DMS53 (cell line): ENCODE measurements at regions not wholly inside any gene's neighbourhood (a gene's known extent, or its start where the extent isn't known, plus 50 kb on each side); places are given as distances from the start of the nearest gene placed in this dataset.
A peak's percentile ranks its signal among the peaks of the same experiment; 100 is the strongest.

Experiments
- DNase-seq: peaks from one replicate; lab custom pipeline; 2025; lab: John Stamatoyannopoulos, UW

DNA sequence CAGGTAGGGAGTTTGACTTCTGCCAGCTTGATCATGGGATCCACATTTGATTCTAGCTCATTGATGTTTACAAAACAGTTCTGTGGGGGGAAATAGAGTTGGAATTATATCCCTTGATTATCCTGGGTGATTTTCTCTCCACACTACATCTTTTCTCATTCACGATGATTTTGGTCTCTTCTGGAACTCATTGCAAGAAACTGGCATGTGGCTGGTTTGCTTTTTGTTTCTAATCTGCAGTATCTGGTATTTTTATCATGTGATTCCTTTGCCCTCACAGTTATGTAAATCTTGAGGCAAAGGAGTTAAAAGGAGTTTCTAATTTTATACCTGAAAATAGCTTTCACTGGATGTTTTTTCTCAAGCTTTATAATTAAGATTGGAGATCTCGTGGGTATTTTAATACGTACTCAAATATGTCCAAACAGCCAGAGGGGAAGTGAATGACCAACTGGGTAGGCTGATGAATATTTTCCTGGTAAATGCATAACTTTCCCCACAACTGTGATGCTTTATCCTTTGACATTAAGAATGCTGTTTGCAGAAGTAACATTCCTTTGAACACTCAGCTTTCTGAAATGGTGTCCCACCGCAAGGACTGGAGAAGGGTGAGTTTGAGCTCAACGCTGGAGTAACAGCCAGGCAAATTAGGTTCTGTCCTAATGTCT is 502.9 kb upstream of the ZEB2 start:
- no peak for DNase-seq

DNA sequence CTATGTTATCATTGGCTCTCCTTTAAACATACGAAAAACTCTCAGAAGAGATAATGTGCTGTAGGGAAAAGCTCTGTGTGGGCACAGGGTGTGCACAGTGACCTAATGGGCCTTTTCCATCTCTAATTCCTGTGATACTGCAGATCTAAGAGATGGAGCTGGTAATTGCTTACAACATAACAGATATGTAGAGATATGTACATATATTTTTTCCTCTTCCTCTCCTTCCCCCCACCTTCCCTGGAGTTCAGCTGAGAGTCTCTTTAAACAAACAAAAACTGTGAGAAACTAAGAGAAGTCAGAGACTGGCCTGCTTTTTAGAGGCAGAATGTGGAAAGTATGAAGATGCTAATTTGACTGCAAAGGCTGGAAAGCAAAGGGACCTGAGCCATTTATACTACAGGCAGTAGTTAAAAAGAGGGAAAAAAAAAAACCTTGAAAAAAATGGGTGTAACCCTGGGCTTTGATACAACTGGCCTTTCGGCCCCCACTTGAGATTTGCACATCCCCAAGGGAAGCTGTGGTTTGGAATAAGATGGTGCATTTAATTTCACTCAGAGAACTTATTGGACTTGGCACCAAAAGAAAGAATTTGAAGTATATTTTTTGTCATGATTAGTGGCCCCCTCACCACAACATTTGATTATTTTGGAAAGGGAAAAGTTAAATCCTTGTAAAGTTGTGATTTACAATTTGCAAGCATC is 502.2 kb upstream of the ZEB2 start:
- no peak for DNase-seq

DNA sequence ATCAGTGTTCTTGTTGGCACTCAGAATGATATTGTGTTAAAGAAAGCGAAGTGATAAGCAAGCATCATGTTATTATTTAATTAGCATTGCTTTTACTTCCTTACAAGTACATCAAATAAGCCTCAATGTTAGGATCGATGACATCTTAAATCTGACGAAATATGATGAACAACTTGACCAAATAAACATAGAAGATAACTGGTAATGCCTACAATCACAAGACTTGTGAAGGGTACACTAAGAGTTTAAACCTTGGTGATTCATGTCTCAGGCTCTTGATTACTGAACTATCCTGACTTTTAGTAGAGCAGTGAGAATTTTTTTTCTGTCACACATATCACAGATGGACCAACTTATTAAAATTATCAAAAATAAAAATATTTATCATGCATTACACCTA is 500.8 kb upstream of the ZEB2 start:
- DNase-seq: no peak

DNA sequence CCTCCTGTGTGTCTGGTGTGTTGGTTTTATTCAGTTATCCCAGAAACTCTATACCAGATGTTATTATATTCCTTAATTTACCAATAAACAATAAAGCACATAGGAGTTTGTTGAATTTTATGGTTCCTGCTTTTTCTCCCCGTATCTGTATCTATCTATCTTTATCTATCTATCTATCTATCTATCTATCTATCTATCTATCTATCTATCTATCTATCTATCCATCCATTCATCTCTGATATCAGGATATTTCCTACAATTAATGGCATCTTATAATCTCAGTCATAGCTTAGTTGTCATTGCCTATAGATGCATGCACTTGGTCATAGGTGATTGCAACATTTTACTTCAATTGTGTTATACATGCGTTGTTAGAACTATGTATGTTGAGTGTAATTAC is 500.2 kb upstream of the ZEB2 start:
- DNase-seq: no peak

DNA sequence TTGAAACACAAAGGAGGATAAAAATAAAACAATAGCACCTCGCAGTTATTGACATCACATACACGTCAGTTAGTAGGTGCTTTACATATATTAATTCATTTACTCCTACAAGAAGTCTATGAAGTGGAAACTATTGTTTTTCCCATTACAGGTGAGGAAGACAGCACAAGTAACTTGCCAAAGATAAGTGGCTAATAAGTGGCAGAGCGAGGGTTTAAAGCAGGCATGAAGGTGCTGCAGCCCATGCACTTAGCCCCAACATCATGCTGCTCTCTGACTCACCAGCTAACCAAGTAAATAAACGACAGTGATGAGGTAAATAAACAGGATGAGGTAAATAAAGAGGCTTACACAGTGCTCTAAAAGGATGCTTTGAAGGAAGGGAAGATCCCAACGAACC is 498.6 kb upstream of the ZEB2 start:
- peak; percentile 74 for DNase-seq

DNA sequence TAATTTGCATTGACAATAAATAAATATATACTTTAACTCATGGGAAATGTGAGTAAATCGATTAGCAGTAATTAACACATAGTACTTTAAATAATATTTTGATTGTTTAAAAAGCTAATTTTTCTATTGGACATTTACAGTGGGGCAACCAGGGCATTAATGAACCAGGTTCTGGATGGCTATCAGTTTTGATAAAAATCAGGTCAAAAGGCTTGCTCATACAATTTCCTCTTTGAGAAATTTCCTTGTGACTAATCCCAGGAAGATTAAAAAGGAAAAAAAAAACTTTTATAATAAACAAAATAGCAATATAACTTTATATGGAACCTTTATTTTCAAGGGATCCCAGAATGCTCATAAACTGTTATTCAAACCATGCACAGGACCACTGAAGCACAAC is 497.2 kb upstream of the ZEB2 start:
- no peak for DNase-seq

DNA sequence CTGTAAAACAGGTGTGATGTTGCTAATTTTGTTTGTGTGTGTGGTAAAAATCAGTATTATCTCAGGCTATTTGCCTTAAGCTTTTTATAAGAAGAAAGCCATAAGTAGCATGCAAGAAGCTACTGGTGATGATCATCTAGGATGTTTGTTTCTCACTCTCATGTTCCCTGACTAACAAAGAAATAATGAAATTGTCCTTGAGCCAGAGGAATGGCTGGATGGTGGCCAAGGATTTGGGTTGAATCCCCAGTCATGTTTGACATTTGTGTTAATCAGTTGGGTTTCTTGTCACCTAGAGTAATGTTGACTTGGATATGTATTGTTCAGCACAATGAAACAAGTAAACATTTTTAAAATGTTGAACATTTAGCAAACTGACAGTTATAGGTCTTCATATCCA is 496.8 kb upstream of the ZEB2 start:
- DNase-seq: no peak

DNA sequence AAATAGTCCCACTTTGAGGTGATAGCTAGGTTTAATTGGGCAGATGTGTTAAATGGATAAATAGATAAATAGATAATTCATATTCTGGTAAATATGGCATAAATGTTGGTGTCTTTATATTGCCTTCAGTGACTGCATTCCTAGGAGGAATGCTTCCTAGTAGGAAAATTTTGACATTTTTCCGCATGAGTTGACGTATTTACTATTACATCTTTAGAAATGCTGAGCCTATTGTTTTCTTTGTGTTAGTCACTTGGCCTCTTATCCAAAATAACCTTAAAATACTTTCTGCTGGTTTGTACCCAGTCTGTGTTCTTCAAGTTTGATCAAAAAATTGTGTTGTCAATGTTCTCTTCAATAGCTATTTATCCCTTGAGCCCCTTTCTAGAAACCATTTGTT is 495.6 kb upstream of the ZEB2 start:
- DNase-seq: no peak

DNA sequence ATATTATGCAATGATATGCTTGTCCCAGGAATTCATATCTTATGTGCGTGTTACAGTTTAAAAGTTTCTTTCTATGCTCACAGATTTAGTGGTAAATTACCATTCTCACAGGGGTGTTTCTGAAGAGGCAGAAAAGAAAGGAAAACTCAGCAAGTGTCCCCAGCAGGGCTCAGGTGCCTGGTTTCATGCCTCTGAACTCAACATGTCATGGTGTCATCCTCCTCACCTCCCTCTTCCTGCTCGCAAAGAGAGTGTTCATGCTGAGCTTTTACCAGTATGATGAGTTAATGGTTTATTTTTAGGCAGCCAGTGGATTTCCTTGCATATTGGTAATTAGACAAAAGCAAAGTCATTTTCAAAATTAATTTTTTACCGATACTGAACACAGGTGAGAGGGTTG is 492.9 kb upstream of the ZEB2 start:
- DNase-seq: peak; percentile 4

DNA sequence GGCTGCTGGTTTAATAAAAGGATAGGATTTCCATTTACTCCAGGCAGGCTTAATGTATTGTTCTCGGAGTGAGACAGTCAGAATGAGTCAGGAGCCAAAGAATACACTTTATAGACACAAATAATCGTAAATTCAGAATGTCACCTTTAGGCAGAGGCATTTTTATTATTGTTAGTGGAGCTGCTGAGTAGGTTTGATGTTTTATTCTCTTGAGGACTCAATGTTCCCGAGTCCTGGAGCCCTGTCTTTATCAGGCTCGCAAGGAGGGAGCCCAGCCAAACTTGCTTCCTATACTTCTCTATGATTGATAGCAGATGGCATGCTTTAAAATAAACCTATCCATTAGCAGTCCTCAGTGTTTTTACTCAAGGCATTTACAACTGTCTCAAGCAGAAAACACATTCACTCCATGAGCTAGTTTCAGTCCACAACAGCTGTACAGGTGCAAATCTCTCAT is 492.3 kb upstream of the ZEB2 start:
- peak; percentile 1 for DNase-seq

DNA sequence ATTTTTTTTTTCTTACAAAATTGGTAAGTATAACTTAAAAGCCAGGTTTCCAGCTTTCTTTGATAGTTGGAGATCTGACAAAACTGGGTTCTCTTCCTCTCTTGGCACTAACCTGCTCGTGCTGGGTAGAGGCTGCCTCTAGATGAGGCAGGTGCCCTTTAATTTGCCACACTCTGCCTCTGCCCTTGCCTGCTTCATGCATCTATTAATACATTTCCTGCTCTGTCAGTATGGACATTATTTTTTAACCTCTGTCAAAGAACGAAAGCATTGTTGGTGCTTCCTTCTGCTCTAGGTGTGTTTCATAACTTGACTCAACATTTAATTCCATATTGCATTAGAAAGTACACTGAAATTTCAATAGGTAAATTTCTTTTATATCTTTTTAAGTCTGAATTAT is 490.7 kb upstream of the ZEB2 start:
- no peak for DNase-seq

DNA sequence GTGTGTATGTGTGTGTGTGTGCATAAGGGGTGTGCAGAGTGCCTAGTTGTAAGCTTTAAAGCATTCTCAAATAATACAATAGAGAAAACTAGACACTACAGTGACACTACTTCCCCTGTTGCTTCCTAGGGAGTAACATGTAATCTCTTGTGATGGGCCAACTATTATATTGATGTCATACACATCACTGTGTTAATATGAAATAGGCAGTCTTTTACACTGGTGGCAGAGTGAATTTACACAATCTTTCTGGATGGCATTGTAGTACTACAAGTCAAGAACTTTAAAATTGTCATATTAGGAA is 488.0 kb upstream of the ZEB2 start:
- DNase-seq: no peak

DNA sequence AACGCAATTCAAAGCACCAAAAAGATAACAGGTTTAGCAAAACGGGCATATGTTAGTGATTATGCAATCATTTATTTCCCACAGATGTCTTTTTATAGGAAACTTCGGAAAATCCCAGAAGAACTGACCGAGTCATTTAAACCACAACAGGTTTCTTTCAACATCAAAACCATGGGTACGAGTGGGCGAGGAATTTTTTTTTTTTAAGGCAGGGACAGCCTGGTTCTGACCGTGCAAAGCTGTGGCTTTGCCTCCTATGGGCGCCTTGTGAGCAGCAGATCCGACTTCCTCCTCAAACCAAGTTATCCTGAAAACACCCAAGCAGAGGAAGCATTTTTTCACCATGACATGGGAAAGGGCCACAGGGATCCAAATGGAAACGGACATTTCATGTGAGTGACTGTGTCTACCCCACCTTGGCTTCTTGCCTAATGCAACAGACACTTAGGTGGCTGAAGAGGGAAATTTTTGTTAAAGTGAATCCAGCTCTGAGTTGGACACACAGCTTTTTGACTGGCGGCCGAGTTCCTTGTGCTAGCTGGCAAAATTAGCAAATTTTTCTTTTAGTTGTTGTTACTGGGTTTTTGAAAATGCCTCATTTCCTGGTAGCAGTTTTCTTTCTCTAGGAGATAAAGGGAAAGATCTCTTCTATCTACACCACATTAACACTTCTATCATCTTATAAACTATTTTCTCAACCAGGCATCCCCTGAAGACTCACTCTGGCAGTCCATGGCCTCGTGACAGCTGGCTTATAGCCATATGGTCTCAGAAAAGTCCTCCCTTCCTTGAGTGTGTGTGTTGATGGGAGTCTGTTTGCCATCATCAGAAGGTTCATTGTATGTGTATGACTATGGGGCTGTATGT is 487.4 kb upstream of the ZEB2 start:
- no peak for DNase-seq

DNA sequence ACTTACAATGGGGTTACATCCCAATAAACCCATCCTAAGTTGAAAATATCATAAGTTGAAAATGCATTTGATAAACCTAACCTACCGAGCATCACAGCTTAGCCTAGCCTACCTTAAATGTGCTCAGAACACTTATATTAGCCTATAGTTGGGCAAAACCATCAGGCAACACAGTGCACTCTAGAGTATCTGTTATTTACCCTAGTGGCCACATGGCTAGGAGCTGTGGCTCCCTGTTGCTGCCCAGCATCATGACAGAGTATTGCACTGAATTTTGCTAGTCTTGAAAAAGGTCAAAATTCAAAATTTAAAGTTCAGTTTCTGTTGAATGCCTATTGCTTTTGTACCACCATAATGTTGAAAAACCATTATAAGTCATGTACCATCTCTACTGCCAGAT is 482.7 kb upstream of the ZEB2 start:
- DNase-seq: no peak

DNA sequence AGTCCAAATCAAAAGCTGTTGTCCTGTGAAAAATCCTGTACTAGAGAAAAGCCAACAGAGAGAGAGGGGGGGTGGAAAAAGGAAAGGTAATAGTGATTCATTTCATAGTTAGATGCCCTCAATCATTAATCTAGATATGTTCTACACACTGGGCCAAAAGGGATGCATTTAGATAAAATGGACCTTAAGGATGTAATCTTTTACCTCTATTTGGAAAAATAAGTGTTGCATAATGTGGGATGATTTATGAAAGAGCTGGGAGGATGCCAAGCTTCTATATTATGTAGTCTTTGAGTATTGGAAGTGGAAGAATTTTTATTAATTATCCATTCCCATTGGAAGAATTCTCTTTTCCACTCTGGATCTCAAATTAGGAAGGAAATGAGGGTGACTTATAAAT is 480.5 kb upstream of the ZEB2 start:
- no peak for DNase-seq

DNA sequence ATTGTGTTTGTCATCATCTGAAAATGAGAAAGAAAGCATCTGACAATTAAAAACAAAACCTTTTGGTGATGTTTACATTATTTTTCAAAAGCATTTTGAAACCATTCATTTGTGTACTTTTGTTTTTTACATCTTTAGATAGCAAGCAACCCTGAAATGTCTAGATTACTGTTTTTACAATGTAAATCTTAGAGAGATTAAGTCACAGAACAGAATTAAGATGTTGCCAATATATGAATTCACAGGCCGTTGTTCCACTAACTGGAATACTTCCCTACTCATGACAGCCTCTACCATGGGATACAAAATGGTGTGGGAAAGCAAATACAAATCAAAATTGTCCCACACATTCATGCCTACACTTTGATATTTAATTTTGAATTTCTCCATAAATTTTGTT is 480.0 kb upstream of the ZEB2 start:
- DNase-seq: no peak

DNA sequence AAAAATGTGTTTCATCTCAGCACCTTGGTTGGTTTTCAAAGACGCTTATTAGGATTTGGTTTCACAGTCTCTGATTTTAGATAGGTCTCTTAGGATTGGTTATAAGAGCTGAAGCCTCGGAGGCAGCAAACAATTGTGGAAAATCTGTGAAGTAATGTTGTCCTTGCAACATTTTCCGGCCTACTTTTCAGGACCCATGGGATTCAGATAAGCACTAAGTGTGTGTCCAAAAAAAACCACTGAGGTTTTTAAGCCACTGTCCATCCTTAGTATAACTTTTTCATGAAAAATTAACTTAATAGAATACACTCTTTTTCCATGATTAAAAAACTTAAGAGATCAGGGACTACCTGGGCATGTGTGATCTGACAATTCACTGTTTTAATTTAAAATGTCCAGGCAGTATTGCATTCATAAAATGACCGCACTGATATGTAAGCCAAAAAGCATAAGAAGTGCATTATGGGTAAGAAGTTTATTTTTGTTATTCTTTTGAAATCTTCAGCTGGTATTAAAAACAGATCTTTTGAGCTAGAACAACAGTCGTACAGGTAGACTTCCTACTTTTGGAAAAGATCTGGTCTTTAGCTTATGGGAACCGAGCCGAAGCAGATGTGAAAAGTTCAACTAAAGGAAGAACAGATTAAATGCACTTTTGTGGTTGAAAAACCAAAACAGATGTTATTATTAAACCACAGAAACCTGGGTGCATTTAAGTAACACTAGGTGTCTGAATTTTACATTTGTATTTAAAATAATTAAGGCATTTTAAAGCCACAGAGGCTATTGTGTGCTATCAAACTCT is 479.4 kb upstream of the ZEB2 start:
- no peak for DNase-seq

DNA sequence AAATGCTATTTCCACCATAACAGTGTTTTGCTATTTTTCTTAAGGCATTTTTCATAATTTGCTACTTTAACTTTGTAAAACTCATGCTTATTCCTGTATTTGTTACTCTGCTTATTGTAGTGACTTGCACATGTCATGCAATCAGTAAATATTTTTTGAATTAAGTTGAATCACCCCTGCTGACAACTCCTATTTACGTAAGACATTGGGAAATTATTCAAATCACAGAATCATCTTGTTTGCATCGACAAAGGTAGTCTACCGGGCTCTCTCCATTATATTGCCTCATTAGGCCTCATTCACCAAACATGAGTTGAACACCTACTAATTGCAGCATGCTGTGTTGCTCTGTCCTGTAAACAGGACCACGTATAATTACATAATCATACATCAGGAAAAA is 478.5 kb upstream of the ZEB2 start:
- no peak for DNase-seq

DNA sequence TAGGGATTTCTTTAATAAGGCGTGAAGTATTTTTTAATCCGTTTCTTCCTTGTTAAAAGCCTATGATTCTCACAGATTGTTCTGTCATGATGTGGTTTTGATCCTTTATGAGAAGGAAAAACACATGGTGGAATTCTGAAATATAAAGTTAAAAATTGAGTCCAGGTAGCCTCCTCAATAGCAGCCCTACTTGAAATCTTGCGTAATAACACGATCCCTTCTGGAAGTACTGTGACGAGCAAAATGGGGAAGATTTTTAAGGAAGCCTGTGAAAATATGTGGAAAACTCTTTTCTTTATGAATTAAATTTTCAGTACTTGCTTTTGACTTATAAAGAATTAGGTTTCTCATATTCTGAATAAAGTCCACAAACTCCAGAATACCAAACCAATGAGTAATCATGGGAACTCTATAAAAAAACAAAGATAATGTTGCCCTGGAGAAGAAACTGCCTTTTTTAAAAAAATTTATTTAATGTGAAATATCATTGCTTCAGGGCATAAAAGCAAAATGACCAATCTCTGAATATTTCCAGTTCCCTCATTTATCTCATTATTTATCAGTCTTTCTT is 476.4 kb upstream of the ZEB2 start:
- DNase-seq: no peak

DNA sequence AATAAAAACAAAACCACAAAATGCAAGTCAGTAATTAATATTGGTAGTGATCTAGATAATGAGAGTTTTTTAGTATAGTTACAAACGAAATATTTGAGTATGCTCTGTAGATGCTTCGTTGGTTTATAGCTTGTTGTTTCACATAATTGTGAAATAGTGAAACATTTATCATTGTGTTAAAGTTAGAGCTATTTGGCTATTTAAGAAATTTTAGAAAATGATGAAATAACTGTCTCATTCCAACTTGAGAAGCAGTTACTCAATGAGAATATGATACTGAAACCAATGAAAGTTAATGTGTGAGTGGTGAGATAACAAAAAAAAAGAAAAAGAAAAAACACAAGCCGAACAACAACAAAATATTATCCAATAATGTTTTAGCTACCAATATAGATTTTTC is 475.6 kb upstream of the ZEB2 start:
- DNase-seq: no peak

DNA sequence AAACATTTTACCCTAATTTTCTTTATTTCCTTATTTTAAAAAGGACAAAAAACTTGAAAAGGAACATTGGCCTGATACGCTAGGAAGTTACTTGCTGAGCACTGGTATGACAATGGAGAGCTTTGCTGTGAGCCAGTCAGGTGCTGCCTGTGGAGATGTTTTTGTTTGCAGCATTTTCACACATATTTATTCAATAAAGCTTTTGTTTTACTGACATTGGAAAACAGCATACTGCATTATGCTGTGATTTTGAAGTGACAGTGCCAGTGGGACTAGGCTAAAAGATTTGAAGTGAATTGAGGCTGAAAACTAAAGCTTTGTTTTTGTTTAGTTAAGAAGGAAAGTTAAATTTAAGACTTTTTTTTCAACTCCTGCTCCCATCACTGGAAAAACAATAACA is 470.7 kb upstream of the ZEB2 start:
- DNase-seq: no peak
